Activated CD4-positive, alpha-beta T cell treated with anti-CD3 and anti-CD28 coated beads for 24 hours (primary cell): ENCODE measurements at regions not wholly inside any gene's neighbourhood (a gene's known extent, or its start where the extent isn't known, plus 50 kb on each side); places are given as distances from the start of the nearest gene placed in this dataset.
"Not testable (repeated sequence)": the region's sequence is repeated elsewhere in the genome, so short reads cannot be mapped to it uniquely, and the experiment has no call there.

Experiments
- DNase-seq, 2 donors: peaks; one replicate each; pipeline ENCODE4 v3.0.0-alpha.2; 2020; ENCODE audit warnings: low read depth in 2 of 2

DNA sequence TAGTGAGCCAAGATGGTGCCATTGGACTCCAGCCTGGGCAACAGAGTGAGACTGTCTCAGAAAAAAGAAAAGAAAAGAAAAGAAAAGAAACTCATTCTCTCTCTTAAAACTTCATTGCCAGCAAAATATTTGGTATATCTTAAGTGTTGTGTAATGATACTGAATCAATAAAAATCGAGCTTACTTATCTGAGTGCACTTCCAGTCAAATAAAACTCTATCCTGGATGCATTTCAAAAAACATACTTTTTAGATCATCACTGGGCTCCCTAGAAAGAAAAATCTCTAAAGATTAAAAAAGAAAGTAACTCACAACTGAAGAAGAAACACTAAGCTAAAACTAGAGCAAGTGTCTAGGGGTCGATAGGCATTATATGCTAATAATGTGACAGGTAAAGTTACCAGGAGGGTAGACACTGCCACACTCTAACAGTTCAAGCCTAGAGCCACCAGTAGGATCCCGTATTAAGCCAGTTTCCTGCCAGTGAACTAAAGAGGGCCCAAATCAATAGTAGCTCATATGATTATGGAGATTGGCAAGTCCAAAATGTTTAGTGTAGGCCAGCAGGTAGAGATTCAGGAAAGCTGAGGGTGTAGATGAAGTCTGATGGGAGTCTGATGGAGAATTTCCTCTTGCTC, 242.1 kb upstream of the CYRIA start:
- no peak for DNase-seq

DNA sequence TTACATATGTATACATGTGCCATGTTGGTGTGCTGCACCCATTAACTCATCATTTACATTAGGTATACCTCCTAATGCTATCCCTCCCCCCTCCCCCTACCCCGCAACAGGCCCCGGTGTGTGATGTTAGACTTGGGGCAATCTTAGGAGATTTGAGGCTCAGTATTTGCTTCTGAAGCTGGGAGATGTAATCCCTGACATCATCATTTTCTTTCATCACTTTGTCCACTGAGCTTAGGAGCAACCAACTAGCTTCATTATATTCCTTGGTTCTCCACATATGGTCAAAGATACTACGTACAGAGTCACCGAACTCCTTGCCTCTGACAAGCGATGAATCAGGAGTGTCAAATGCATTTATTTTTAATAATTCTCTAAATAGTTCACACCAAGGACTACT, 239.7 kb upstream of the CYRIA start:
- not testable (repeated sequence) for DNase-seq

DNA sequence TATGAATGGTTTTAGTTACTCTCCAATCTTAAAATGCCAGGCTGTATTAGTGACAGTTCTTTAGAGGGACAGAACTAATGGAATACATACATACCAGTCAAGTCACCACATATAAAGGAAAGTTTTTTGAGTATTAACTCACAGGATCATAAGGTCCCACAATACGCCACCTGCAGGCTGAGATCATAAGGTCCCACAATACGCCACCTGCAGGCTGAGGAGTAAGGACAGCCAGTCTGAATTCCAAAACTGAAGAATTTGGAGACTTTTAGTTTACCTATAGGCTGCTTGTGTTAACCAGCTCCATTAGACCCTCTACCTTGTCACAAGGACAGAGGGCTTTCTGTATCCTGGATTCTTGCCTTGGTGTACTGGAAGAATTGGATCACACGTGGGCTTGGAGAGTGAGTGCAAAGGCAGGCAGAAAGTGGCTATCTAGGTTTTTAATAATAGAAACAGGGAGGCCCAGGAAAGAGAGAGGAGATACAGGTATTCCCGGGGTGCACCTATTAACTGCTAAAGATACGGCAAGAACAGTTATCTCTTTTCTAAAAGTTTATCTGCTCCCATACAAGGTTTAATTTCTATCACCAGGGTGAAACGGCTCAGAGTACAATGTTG, 234.9 kb upstream of the CYRIA start:
- DNase-seq, result no peak

DNA sequence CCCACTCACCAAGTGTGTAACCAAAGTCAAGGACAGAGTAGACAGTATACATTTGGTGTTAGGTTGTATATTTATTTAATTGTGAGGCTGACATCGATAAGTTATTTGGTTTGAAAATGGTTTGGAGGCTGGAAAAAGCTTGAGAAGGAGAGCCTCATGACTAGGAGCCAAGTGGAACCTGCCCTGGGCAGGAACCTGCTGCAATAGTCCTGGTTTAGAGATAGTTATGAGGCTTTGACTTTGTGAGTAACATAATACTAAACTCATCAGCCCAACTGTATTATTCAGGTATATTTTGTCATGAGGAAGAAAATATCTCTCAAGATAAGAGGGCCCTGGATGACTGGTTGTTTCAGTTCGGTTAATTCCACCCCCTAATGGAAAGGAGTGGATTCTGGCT, 234.3 kb upstream of the CYRIA start:
- DNase-seq, result no peak

DNA sequence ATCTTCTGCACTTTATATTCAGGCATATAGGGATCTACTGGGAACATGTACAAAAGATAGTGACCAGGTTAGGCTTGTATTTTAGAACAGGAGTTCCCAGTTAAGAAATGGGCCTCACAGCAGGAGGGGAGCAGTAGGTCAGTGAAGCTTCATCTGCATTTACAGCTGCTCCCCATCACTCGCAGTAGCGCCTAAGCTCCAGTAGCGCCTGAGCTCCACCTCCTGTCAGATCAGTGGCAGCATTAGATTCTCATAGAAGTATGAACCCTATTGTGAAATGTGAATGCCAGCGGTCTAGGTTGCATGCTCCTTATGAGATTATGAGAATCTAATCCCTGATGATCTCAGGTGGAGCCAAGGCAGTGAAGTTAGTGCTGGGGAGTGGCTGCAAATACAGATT, 224.4 kb upstream of the CYRIA start:
- DNase-seq, result no peak

DNA sequence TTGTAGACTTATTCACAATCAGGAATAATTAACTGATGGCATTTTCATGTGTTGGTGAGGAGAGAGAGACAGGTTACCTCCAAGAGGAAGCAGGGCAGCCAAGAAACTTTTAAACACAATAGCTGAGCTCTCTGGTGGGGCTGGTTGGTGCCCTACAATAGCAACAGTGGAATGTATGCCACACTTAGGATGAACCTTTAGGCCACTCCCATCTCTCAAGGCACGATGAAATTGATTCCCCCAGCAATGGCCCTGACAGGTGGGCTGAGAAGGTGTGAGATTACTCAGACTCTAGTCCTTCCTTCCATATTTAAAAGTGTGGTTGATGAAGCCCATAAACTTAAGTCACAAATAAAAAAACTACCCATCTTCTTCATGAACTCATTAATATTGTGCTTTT, 219.4 kb upstream of the CYRIA start:
- DNase-seq, result no peak

DNA sequence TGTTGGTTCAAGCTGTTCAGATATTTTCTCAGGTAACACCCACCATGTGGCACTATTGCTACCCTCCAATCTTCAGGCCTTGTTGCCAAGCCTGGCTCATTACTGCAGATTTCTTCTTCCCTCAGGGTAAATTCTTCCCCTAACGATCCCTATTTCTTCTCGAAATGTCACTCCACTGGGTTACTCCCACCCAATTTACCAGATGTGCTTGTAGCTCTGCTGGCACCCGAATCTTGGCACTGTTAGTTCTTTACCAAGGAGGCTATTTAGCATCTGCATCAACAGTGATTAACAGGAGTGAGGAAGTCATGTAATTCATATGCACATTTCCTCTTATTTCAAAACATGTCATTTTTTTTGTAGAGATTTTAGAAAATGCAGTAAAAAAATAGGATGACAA, 217.1 kb upstream of the CYRIA start:
- no peak for DNase-seq

DNA sequence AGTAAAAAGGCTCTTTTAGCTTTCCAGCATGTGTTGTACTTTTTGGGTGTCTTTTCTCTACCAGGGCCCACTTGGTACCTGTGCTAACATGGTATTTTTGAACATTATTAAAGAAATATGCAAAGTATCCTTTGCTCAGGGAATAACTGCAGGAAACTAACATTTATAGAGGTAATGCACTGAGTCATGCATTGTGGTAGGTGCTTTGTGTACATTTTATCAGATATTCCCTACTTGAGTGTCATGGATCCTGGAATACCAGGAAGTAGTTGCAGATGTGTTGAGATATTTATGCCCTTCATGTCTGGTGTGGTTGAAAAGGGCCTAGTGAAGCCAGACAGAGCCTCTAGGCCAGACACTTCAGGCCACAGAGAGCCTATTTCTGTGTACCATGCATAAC, 215.5 kb upstream of the CYRIA start:
- no peak for DNase-seq

DNA sequence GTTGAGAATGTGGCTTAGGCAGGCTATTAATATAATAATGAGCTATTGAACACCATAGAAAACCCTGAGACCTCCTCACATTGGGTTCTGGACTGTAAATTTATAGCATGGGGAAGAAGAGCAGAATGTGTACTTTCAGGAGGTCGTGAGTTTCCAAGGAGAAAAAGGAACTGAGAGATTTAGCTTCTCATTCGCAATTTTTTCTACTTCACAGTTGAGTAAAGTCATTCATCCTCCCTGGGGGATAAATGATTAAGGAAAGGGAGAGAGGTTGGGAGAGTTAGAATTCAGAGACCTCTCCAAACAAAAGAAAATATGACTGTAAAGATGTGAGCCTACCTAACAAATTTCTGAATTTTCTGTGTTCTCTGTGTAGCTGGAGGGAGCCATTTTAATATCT, 205.8 kb upstream of the CYRIA start:
- DNase-seq, result no peak

DNA sequence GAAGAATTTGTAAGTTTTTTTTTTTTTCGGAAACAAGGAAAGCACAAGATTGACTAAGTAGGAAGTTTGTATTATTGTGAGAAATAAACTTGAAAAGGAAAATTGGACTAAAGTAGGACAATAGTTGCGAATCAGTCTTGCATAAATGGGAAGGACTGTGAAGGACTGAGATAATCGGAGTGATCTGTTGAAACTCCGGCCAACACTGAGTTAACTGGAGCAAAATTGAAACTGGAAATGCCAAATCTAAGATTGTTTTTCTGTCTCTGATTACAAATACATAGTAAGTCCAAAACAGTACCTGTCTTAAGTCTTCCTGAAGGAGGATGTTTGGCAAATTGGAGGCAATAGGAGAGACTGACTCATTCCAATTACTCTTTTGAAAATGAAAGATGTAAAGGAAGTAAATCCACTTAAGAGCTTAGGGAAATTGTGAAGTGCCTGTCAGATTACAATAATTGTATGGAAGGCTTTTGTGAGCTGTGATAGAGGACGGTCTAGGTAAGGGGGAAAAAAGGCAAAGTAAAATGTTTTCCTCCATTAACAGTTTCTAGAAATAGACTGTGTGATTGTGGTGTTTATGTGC, 204.9 kb upstream of the CYRIA start:
- no peak for DNase-seq

DNA sequence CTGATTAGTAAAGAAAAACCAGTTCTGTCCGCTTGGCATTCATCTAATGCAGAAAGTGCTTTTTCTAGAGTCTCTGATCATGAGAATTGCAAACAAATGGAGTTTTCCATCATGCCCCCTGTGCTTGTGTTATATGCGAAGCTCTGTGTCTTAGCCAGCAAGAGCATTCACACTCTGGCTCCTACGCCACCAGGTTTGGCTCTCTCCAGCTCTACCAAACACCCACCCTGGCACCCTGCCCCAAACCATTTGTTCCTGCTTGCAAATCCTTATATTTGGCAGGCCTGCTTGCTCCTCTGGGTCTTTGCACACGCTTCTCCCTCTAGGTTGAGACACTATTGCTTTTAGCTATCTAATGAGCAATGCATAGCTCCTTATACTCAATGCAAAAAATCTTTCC, 204.1 kb upstream of the CYRIA start:
- DNase-seq, result no peak

DNA sequence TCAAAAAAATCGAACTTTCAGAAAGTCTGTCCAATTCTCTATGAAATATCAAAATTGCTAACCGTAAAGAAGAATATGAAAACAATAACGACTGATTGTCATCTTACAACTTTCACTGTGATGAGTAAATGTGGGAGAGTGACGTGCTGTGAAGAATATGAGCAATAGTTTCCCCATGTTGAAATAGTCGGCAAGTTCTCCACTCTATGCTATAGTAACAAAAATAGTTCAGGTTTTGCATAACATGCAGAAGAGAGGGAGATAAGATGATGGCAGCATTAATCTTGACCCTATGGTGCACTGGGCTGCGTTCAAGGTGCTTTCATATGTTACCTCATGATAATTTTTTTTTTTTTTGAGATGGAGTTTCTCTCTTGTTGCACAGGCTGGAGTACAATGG, 196.8 kb upstream of the CYRIA start:
- DNase-seq, result no peak

DNA sequence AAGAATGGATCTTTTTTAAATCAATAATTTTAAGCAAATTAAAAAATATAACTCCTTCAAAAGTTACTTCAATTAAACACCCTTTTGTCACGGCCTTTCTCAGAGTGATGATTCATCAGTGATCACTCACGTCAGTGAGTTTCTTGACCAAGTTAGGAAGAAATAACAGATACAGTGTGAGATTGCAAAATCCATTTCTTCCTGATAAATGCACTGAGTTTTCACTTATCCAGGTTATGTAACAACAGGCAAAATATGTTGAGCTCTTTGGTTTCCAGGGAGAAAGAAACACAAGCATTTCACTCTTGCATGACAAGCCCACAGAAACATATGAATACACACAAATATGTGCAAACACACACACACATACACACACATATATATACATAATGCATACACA, 195.9 kb upstream of the CYRIA start:
- DNase-seq, result no peak

DNA sequence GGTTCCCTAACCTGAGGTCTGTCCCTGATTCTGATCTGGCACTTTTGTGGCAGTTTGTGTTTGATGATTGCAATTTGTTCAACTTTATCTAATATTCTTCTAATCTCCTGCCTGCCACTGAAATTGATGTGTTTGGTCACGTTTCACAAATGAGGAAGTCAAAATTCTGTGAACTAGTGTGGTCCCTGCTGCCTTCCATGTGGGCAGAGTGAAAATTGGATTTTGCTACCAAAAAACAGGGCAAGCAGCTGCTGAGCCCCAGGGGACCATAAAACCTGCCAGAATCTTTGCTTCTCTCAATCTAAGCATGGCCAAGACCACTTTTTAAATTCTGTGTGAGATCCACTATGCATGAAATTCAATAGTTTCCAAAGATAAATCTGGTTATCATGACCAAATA, 195.5 kb upstream of the CYRIA start:
- DNase-seq, result no peak

DNA sequence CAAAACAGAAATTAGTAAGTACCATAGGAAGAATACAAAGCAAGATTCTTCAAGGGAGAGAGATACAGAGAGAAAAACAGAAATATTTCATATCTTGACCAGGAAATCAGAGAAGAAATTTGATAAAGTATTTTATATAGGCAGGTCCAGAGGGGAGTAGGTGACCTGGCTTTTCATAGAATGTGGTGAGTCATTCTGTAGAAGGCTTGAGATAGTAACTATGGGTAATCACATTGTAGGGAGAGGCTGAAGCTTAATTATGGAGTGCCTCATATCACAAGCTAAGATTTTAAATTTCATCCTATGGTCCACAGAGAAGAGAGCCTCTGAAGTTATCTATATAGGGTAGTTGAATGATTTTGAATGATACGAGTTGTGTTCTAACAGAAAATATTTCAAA, 195.0 kb upstream of the CYRIA start:
- DNase-seq, result no peak

DNA sequence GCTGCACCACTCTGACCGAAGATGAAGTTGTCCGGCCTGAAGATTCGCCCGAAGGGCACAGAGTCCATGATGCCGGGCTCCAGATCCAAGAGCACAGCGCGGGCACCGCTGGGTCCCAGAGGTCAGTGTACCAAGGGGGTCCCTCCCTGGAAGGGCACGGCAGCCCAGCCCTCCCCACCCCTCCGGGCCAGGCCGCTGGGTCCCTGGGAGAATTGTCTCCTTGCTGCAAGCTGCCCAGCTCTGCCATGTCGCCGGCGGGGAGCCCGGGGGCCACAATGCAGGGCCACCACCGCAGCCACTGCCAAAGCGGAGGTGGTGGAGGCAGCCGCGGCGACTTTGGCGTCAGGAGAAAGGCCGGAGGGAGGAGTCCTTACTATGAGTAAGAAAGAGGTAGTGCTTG, 189.5 kb upstream of the CYRIA start:
- no peak for DNase-seq

DNA sequence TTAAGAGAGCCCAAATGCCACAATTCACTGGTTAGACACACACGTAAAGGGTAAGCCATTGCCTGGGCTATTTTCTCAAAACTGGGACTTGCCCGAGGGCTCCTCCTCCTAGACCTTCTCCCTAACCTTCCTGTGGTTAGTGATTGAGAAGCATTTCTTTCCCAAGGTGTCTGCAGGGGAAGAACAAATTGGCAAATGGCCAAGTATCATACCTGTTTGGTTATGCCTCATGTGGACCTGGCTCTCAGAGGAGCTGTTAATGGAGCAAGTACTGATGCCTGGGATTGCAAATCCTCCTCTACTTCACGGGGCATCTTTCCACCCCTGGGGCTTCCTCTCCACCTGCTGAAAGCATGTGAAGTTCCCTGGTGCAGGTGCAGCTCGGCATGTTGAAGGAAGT, 187.5 kb upstream of the CYRIA start:
- no peak for DNase-seq

DNA sequence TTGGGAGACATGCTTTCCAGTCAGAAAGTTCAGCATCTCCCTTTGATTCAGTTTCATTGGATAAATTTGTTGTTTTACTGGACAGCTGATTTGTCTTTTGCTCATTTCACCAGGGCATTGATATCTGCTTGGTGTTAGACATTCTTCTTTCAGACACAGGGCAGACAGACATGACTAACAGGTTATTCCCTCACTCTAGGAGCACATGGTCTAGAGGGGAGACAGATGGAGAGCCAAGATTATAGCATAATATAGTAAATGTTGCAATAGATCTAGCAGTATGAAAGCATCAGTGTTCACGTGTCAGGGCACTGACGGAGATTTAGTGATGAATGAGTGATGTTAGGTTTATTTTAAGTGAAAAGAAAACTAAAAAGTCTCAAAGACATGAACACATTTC, 187.0 kb upstream of the CYRIA start:
- no peak for DNase-seq

DNA sequence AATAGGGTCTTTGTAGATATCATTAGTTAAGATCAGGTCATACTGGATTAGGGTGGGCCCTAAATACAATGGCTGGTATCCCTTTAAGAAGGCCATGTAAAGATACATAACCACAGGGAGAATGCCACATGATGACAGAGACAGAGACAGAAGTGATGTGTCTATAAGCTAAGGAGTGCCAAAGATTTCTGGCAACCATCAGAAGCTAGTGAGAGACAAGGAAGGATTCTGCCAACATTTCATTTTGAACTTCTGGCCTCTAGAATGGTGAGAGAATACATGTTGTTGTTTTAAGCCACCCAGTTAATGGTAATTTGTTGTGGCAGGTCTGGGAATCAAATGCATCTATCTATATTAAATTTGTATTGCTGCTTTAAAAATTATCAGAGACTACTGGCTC, 185.5 kb upstream of the CYRIA start:
- no peak for DNase-seq

DNA sequence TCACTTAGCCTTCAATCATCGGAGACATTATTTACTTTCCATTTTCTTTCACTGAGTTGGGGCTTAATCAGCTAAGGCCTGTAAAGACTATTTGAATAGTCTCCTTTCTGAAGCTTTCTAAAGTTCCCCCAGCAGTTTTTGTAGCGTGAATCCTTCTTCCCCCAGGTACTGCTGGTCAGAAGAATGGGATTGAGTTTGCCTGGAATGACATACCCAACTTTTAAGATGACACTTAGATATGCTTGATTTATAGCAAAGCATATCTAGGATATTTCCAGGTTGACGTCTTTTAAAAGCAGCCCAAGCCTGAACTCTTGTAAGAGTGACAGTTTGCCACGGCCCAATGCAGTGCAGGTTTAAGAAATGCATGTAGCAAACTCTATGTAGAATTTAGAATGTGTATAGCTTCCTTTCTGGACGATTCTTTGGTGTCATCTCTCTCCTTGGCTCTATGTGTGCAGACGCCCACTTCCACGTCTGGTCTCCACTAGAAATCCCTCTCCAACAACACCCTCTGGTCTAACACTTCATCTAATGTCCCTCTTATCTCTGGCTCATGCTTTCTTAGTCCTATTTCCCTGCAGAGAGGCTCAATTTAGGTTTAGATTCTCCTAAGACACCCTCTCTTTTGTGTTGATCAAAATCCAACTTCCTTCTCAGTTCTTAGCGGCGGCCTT, 175.0 kb upstream of the CYRIA start:
- DNase-seq, result no peak

DNA sequence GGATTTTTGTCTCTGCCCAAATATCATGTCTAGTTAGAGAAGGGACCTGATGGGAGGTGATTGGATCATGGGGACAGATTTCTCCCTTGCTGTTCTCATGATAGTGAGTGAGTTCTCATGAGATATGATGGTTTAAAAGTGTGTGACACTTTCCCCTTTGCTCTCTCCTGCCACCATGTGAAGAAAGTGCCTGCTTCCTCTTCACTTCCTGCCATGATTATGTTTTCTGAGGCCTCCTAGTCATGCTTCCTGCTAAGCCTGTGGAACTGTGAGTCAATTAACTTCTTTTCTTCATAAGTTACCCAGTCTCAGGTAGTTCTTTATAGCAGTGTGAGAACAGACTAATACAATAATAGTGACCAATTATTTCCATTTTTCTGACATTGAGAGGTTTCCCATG, 167.3 kb upstream of the CYRIA start:
- no peak for DNase-seq

DNA sequence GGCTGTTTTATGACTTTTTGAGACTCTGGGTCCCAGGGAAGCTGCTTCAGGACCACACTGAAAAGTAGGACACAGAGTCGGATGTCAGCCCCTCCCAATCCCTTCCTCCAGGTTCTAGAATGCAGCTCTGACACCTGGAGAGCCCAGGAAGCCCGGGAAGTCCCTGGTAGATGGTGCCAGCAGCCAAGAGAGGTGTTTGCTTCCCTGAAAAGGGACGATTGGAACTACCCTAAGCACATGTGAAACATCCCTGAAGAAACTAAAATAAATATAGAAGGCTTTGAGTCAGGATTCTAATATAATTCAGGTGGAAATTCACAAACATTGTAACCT, 163.2 kb upstream of the CYRIA start:
- no peak for DNase-seq

DNA sequence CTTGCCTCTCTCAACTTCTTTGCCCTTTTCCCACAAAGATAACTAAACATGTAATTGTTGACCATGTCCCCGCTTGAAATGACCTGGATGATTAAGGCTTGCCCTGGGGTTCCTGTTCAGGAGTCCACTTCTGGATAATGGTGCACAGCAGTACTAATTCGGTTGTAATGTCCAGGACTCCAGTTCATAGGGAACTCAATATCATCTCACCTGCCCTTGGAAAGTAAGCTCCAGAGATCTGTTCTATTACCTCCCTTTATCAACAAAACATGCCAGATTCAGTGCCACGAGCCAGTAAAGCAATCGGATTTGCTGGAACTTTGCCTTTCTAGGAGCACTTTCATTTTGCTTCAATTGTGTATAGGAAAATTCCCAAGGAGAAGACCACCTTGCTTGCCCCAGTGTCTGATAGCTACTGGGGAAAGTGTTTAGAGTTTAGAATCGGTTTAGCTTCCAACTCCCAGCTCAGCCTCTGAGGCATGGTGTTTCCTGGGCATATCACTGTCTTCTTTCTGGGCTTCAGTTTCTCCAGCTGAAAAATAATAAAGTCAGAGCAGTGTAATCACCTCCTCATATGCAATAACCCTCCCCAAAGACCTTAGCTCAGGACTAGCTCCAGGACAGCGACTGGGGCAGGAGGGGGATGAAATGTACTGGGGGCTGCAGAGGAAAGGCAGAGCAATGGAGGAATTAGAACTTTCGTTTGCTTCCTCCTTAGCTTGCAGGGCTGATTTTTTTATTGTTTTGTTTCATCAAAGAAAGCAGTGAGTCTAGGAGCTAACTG, 162.6 kb upstream of the CYRIA start:
- DNase-seq, result no peak
